Duodenal mucosa (tissue), 2 donors: ENCODE measurements at regions not wholly inside any gene's neighbourhood (a gene's known extent, or its start where the extent isn't known, plus 50 kb on each side); places are given as distances from the start of the nearest gene placed in this dataset.

Source experiments
- H3K27ac ChIP-seq: one replicate; pipeline ENCODE4 v1.7.0; 2013; ENCODE audit warnings: low read depth, low read length
- H3K27me3 ChIP-seq, 2 donors: one replicate each; pipeline ENCODE4 v1.7.0; 2013; ENCODE audit warnings: low read length in 2 of 2, control low read depth in 1 of 2; ENCODE audit not compliant: insufficient read depth in 2 of 2, control insufficient read depth in 1 of 2
- H3K36me3 ChIP-seq, 2 donors: one replicate each; pipeline ENCODE4 v1.7.0; 2013; ENCODE audit warnings: low read length in 2 of 2, control low read depth in 1 of 2; ENCODE audit not compliant: insufficient read depth in 2 of 2, control insufficient read depth in 1 of 2
- H3K4me1 ChIP-seq, 2 donors: one replicate each; pipeline ENCODE4 v1.7.0; 2013; ENCODE audit warnings: low read length in 2 of 2, control low read depth in 1 of 2; ENCODE audit not compliant: insufficient read depth in 2 of 2, control insufficient read depth in 1 of 2
- H3K4me3 ChIP-seq, 2 donors: one replicate each; pipeline ENCODE4 v1.7.0; 2013; ENCODE audit warnings: low read length in 2 of 2, low read depth in 1 of 2
- H3K9ac ChIP-seq, 2 donors: one replicate each; pipeline ENCODE4 v1.7.0; 2013; ENCODE audit warnings: low read length in 2 of 2, low read depth in 1 of 2
- H3K9me3 ChIP-seq, 2 donors: one replicate each; pipeline ENCODE4 v1.7.0; 2013; ENCODE audit warnings: low read length in 2 of 2, control low read depth in 1 of 2; ENCODE audit not compliant: control insufficient read depth in 1 of 2

- H3K36me3 ChIP-seq = no peaks in the 10 kb centered on the region
- no peak overlapping the region for H3K27ac ChIP-seq
- H3K4me1 ChIP-seq = no peaks in the 10 kb centered on the region
- no peak overlapping the region for H3K4me3 ChIP-seq
- H3K9ac ChIP-seq = no peak overlapping the region
- no peaks in the 10 kb centered on the region for H3K27me3 ChIP-seq
- no peaks in the 10 kb centered on the region for H3K9me3 ChIP-seq
Measured at GRCh38 chr6:98107801-98108200, 726.6 kb upstream of the POU3F2 start.

- Histone ChIP-seq H3K36me3 (no peaks in the 10 kb centered on the region), H3K4me1 (no peaks in the 10 kb centered on the region), H3K4me3 (no peak overlapping the region), H3K9me3 (no peaks in the 10 kb centered on the region), H3K9ac (no peak overlapping the region), H3K27me3 (no peaks in the 10 kb centered on the region), H3K27ac (no peak overlapping the region)
Measured at GRCh38 chr6:98116455-98116854, 717.9 kb upstream of the POU3F2 start.

GRCh38 chr6:98117068-98117467 lies 717.3 kb upstream of the POU3F2 start:
- Histone ChIP-seq H3K27me3 (no peaks in the 10 kb centered on the region), H3K4me1 (no peaks in the 10 kb centered on the region), H3K9ac (no peak overlapping the region), H3K36me3 (no peaks in the 10 kb centered on the region), H3K27ac (no peak overlapping the region), H3K9me3 (no peaks in the 10 kb centered on the region), H3K4me3 (no peak overlapping the region)

- Histone ChIP-seq H3K36me3 (no peaks in the 10 kb centered on the region), H3K4me3 (no peak overlapping the region), H3K9me3 (no peaks in the 10 kb centered on the region), H3K27ac (no peak overlapping the region), H3K9ac (no peak overlapping the region), H3K4me1 (no peaks in the 10 kb centered on the region), H3K27me3 (no peaks in the 10 kb centered on the region)
Measured at GRCh38 chr6:98118397-98119045, 715.9 kb upstream of the POU3F2 start.

- Histone ChIP-seq H3K4me3 (no peak overlapping the region), H3K27me3 (no peaks in the 10 kb centered on the region), H3K9ac (no peak overlapping the region), H3K27ac (no peak overlapping the region), H3K9me3 (no peaks in the 10 kb centered on the region), H3K36me3 (no peaks in the 10 kb centered on the region), H3K4me1 (no peaks in the 10 kb centered on the region)
Measured at GRCh38 chr6:98124171-98124570, 710.2 kb upstream of the POU3F2 start.

- H3K9me3 ChIP-seq = no peaks in the 10 kb centered on the region
- H3K27me3 ChIP-seq = no peaks in the 10 kb centered on the region
- no peak overlapping the region for H3K4me3 ChIP-seq
- no peak overlapping the region for H3K27ac ChIP-seq
- no peak overlapping the region for H3K9ac ChIP-seq
- no peaks in the 10 kb centered on the region for H3K4me1 ChIP-seq
- H3K36me3 ChIP-seq = no peaks in the 10 kb centered on the region
Measured at GRCh38 chr6:98131290-98131990, 702.9 kb upstream of the POU3F2 start.

- Histone ChIP-seq H3K4me1 (no peaks in the 10 kb centered on the region), H3K36me3 (no peaks in the 10 kb centered on the region), H3K27ac (no peak overlapping the region), H3K27me3 (no peaks in the 10 kb centered on the region), H3K9me3 (no peaks in the 10 kb centered on the region), H3K4me3 (no peak overlapping the region), H3K9ac (no peak overlapping the region)
Measured at GRCh38 chr6:98136333-98136732, 698.0 kb upstream of the POU3F2 start.

GRCh38 chr6:98137391-98137790 lies 697.0 kb upstream of the POU3F2 start:
- no peaks in the 10 kb centered on the region for H3K9me3 ChIP-seq
- H3K27ac ChIP-seq = no peak overlapping the region
- H3K9ac ChIP-seq = no peak overlapping the region
- no peaks in the 10 kb centered on the region for H3K4me1 ChIP-seq
- no peak overlapping the region for H3K4me3 ChIP-seq
- H3K27me3 ChIP-seq = no peaks in the 10 kb centered on the region
- no peaks in the 10 kb centered on the region for H3K36me3 ChIP-seq

GRCh38 chr6:98142839-98143238 lies 691.5 kb upstream of the POU3F2 start:
- H3K9me3 ChIP-seq = no peaks in the 10 kb centered on the region
- H3K27ac ChIP-seq = no peak overlapping the region
- no peak overlapping the region for H3K9ac ChIP-seq
- H3K27me3 ChIP-seq = no peaks in the 10 kb centered on the region
- no peak overlapping the region for H3K4me3 ChIP-seq
- no peaks in the 10 kb centered on the region for H3K4me1 ChIP-seq
- H3K36me3 ChIP-seq = no peaks in the 10 kb centered on the region

GRCh38 chr6:98146656-98147055 lies 687.7 kb upstream of the POU3F2 start:
- no peak overlapping the region for H3K4me3 ChIP-seq
- no peaks in the 10 kb centered on the region for H3K9me3 ChIP-seq
- no peak overlapping the region for H3K27ac ChIP-seq
- H3K4me1 ChIP-seq = no peaks in the 10 kb centered on the region
- no peaks in the 10 kb centered on the region for H3K27me3 ChIP-seq
- no peak overlapping the region for H3K9ac ChIP-seq
- H3K36me3 ChIP-seq = no peaks in the 10 kb centered on the region
